Large intestine (tissue), 3 donors: ENCODE measurements at regions not wholly inside any gene's neighbourhood (a gene's known extent, or its start where the extent isn't known, plus 50 kb on each side); places are given as distances from the start of the nearest gene placed in this dataset.

Experiments used
- DNase-seq, 2 donors: peaks; one replicate each; pipeline versions ENCODE4 v3.0.0 to v3.0.0-alpha.2; 2013
- H3K27ac ChIP-seq: one replicate; pipeline ENCODE4 v1.5.1; 2013; ENCODE audit warnings: low read length
- H3K27me3 ChIP-seq: 2 replicates; pipeline ENCODE4 v1.6.1; 2013; ENCODE audit warnings: low read length; ENCODE audit not compliant: control insufficient read depth, insufficient read depth
- H3K36me3 ChIP-seq: 2 replicates; pipeline ENCODE4 v1.6.1; 2013; ENCODE audit warnings: low read length; ENCODE audit not compliant: control insufficient read depth, insufficient read depth
- H3K4me1 ChIP-seq: one replicate; pipeline ENCODE4 v1.6.1; 2013; ENCODE audit warnings: low read length; ENCODE audit not compliant: control insufficient read depth, insufficient read depth
- H3K4me3 ChIP-seq: one replicate; pipeline ENCODE4 v1.5.1; 2013; ENCODE audit warnings: low read length
- H3K9me3 ChIP-seq: one replicate; pipeline ENCODE4 v1.6.1; 2013; ENCODE audit warnings: mild to moderate bottlenecking, low read depth, low read length, moderate library complexity; ENCODE audit not compliant: control insufficient read depth
- WGBS: methylation state at CpG from one replicate; pipeline ENCODE4 v1.1.5; 2013; ENCODE audit warnings: low lambda C conversion rate; ENCODE audit not compliant: insufficient coverage; 5-methylcytosine and 5-hydroxymethylcytosine counted together

DNA sequence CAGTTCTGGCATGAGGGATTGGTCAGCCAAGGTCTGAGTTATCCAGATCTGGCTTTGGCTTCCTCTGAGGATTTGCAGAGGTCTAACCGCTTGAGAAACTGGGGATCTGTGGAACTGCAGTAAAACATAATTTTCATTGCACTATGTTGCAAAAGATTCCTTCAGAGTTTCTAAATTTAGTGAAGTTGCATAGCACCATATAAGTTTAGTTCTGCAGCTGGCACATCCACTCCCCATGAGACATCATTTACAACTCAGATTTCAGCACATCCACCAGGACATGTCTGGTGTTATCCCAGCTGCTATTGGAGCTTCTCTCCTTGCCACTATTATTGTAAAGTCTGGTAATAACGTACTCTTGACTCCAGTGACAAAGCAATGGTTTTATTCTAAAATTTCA is 181.5 kb downstream of the CWF19L2 start:
- Histone ChIP-seq H3K4me1 (no peaks in the 10 kb centered on the region), H3K27me3 (no peaks in the 10 kb centered on the region), H3K36me3 (no peaks in the 10 kb centered on the region), H3K27ac (no peak overlapping the region), H3K4me3 (no peak overlapping the region), H3K9me3 (no peaks in the 10 kb centered on the region)
- WGBS = no CpG with 5 or more reads among the region's 2 CpGs
- no peak for DNase-seq

GRCh38 chr11:107275632-107276031 is 182.0 kb downstream of the CWF19L2 start:
- no peaks in the 10 kb centered on the region for H3K27me3 ChIP-seq
- H3K36me3 ChIP-seq = no peaks in the 10 kb centered on the region
- WGBS = no CpG with 5 or more reads among the region's 1 CpG
- no peaks in the 10 kb centered on the region for H3K9me3 ChIP-seq
- no peaks in the 10 kb centered on the region for H3K4me1 ChIP-seq
- no peak overlapping the region for H3K4me3 ChIP-seq
- no peak for DNase-seq
- no peak overlapping the region for H3K27ac ChIP-seq

DNA sequence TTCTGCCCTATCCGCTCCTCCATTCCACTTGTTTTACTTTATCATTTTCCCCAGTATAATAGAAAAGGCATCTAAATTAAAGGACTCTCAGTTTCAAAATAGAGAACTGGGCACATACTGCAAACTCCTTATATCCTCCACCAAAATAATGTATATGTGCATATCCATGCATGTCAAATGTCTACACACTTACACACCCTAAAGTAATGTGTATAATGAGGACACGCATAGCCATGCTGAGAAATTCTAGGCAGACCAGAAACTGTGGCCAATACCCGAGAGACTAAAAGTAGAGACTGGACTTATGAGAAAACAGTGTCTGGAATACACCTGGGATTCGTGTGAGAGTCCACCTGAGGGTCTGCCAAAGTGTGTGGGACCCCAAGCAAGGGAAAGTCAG is 183.5 kb downstream of the CWF19L2 start:
- Histone ChIP-seq H3K27me3 (no peaks in the 10 kb centered on the region), H3K36me3 (no peaks in the 10 kb centered on the region), H3K4me3 (no peak overlapping the region), H3K27ac (no peak overlapping the region), H3K9me3 (no peaks in the 10 kb centered on the region), H3K4me1 (no peaks in the 10 kb centered on the region)
- no peak for DNase-seq
- 100% methylated on average over 1 of the region's 4 CpGs for WGBS

- no peak for DNase-seq
- Histone ChIP-seq H3K36me3 (no peaks in the 10 kb centered on the region), H3K4me1 (no peaks in the 10 kb centered on the region), H3K4me3 (no peak overlapping the region), H3K27ac (no peak overlapping the region), H3K9me3 (no peaks in the 10 kb centered on the region), H3K27me3 (no peaks in the 10 kb centered on the region)
- no CpG with 5 or more reads among the region's 5 CpGs for WGBS
These were observed 185.1 kb downstream of the CWF19L2 start for GRCh38 chr11:107272561-107272960.

DNA sequence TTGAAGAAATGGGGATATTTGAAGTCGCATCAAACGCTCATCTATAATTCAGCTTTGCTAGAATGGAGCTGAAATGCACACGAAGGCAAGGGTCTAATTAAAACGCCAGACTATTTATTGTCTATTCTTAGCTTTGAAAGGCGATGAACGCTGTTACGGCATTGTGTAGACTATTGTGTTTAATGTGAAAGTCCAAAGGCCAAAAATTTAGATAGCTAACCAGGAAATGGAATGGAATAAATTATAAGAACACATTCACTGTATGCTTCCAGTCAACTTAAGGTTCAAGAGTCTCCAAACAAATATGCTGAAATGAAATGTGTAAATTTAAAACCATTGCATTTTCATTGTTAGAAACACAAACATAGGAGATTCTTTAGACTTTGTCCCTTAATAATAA is 186.2 kb downstream of the CWF19L2 start:
- no peak overlapping the region for H3K4me3 ChIP-seq
- H3K36me3 ChIP-seq = no peaks in the 10 kb centered on the region
- no peak overlapping the region for H3K27ac ChIP-seq
- 47% methylated on average over 4 of the region's 7 CpGs for WGBS
- DNase-seq = peak in 1 of 2 donors; percentile 25
- no peaks in the 10 kb centered on the region for H3K4me1 ChIP-seq
- no peaks in the 10 kb centered on the region for H3K9me3 ChIP-seq
- no peaks in the 10 kb centered on the region for H3K27me3 ChIP-seq

- Histone ChIP-seq H3K4me3 (no peak overlapping the region), H3K4me1 (no peaks in the 10 kb centered on the region), H3K27me3 (no peaks in the 10 kb centered on the region), H3K36me3 (no peaks in the 10 kb centered on the region), H3K27ac (no peak overlapping the region), H3K9me3 (no peaks in the 10 kb centered on the region)
- DNase-seq = no peak
- WGBS = 80% methylated on average over 1 of the region's 3 CpGs
These were observed 188.6 kb downstream of the CWF19L2 start for GRCh38 chr11:107268977-107269376.

GRCh38 chr11:107266455-107266854 is 191.2 kb downstream of the CWF19L2 start:
- Histone ChIP-seq H3K4me3 (no peak overlapping the region), H3K27me3 (no peaks in the 10 kb centered on the region), H3K36me3 (no peaks in the 10 kb centered on the region), H3K9me3 (no peaks in the 10 kb centered on the region), H3K4me1 (no peaks in the 10 kb centered on the region), H3K27ac (no peak overlapping the region)
- DNase-seq = no peak
- no CpG with 5 or more reads among the region's 3 CpGs for WGBS

GRCh38 chr11:107265591-107266121 is 192.0 kb downstream of the CWF19L2 start:
- H3K4me3 ChIP-seq = no peak overlapping the region
- DNase-seq = no peak
- H3K27me3 ChIP-seq = no peaks in the 10 kb centered on the region
- no peaks in the 10 kb centered on the region for H3K4me1 ChIP-seq
- no CpG with 5 or more reads among the region's 1 CpG for WGBS
- no peaks in the 10 kb centered on the region for H3K36me3 ChIP-seq
- no peak overlapping the region for H3K27ac ChIP-seq
- H3K9me3 ChIP-seq = no peaks in the 10 kb centered on the region

DNA sequence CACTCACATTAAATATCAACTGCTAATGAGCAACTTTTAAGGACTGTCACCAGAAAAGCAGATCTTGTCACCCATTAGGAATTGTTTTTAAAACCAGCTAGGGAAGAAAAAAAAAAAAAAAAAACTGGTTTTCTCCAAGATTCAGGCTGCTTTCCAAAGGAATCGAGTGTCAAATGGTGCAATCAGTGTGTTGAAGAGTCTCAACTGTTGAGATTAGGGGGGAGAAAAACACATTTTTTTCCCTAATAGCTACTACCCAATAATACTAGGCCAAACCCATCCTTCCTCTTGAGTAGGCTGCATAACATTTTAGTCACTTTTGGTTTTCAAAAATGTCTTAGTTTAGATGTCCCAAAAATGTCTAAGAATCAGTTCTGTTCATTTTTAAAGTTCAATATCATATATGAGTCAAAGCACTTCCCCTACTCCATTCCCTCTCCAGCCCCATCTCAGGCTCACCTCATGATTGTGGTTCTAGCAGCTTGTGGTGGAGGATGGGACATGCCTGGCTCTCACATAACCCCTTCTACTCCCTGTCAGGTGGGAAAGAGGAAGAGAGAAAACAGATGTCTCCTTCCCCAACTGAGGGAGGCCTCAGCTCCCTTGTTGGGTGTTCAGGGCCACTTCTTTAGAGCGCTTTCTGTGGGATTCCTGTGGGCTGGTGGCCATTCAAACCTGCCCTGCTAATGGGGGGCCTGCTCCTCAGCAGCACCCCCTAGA is 193.6 kb downstream of the CWF19L2 start:
- H3K9me3 ChIP-seq = no peaks in the 10 kb centered on the region
- no peaks in the 10 kb centered on the region for H3K4me1 ChIP-seq
- no peak for DNase-seq
- H3K36me3 ChIP-seq = no peaks in the 10 kb centered on the region
- H3K27me3 ChIP-seq = no peaks in the 10 kb centered on the region
- no peak overlapping the region for H3K27ac ChIP-seq
- 80% methylated on average over 1 of the region's 2 CpGs for WGBS
- H3K4me3 ChIP-seq = no peak overlapping the region

DNA sequence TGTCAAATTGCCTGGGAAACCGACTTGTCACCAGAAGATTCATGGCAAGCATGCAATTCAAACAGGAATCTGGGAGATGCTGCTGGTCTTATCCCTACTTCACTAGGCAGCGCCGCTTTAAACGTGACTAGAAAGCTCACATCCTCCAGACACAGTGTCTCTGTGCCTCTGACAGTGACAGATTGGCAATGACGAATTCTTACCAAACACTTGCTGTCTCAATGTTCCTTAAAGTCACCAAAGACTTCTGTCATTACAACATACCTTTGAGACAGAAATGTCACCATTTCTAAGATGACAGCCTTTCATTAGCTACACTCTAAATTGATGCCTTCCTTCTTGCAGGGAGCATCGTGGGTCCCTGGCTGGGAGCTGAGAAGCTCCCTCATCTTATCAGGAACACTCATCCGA is 197.8 kb downstream of the CWF19L2 start:
- no peak overlapping the region for H3K27ac ChIP-seq
- H3K27me3 ChIP-seq = no peaks in the 10 kb centered on the region
- H3K4me3 ChIP-seq = no peak overlapping the region
- no peaks in the 10 kb centered on the region for H3K36me3 ChIP-seq
- H3K9me3 ChIP-seq = no peaks in the 10 kb centered on the region
- no CpG with 5 or more reads among the region's 7 CpGs for WGBS
- no peaks in the 10 kb centered on the region for H3K4me1 ChIP-seq
- no peak for DNase-seq

DNA sequence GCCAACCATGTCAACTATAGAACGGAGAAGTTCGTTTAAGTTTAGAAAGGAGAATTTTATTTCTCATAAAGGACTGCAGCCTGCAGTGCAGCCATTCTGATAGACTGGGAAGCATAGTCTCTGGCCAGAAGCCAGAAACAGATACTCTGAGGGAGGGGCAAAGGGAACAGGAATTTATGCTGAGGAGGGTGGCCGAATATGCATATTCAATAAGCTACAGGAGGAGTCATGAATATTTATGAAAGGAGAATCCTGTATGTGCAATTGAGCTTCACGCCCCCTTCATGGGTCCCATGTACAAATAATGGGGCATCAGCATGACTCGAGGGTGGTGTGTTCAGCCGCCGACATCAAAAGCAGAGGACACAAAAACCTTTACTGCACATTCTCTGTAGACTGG is 199.9 kb downstream of the CWF19L2 start:
- Histone ChIP-seq H3K36me3 (no peaks in the 10 kb centered on the region), H3K27me3 (no peaks in the 10 kb centered on the region), H3K4me1 (no peaks in the 10 kb centered on the region), H3K27ac (no peak overlapping the region), H3K4me3 (no peak overlapping the region), H3K9me3 (no peaks in the 10 kb centered on the region)
- no CpG with 5 or more reads among the region's 7 CpGs for WGBS
- DNase-seq = no peak
